Embryonic facial prominence (tissue), 1 donor: ENCODE measurements at regions not wholly inside any gene's neighbourhood (a gene's known extent, or its start where the extent isn't known, plus 50 kb on each side); places are given as distances from the start of the nearest gene placed in this dataset.

ENCODE experiments used
- DNase-seq: peaks from one replicate; pipeline ENCODE4 v3.0.0-alpha.2; 2016; ENCODE audit errors: extremely low spot score

- DNase-seq, result no peak
Observed at GRCh38 chr13:73465617-73465971, 406.8 kb downstream of the KLF5 start.

GRCh38 chr13:73464758-73465616, 406.2 kb downstream of the KLF5 start:
- no peak for DNase-seq

DNA sequence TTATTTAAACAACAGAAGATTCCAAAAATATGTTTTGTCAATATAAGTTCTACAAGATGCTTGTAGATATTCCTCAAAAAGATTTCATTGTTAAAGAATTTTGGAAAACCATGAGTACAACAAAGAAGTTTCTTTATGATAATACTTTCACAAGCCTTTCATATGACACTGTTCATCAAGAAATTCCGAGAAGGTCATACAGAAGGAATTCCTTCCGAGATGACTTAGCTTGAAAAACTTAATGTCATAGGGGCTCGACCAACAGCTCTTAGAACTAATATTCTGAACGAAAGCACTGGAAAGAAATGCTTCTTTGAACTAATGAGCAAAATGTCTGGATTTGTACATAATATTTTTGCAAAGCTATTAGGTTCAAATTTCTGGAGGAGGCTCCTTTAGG, 403.4 kb downstream of the KLF5 start:
- no peak for DNase-seq

DNA sequence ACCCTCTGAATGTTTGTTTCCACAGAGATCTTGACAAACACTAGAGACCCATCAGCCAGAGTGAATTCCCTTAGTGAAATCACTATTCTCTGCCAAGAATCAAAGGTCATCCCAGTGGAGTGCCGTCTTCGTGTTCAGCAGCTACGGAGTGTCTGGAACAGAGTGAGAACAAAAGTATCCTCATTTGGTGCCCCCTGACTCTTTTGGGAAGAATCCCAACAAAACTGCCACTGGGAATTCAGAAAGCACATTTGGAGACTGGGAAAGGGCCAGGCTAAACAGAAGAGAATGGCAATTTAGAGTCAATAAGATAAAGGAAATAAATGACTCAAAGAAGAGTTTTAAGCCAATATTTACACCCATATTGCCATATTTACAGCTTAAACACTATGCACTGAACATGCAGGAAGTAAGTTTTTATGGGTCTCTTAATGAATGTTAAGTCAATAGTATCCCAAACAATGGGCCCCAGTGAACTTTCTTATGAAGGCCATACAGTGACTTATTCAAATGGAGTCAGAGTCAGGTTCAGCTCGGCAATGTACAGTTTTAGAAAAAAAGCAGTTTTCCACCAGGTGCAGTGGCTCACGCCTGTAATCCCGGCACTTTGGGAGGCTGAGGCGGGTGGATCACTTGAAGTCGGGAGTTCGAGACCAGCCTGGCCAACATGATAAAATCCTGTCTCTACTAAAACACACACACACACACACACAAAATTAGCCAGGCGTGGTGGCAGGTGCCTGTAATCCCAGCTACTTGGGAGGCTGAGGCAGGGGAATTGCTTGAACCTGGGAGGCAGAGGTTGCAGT, 392.6 kb downstream of the KLF5 start:
- DNase-seq, result no peak

DNA sequence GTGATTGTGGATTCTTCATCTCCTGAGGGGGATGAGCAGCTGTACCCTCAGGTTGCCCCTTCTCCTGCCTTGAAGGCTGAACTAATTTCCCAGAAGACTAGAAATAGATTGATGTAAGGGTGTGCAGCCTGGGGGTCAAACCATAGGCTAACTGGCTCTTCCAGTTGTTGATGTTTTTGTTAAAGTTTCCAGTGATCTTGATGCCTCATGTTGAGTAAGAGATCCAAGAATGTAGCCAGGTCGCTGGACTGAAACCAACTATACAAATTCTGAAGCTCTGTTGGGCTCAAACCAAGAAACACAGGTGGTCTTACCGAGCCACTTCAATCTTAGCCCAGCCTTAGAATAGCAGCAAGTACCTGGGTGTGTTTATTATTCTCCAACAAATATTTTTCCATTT, 391.8 kb downstream of the KLF5 start:
- DNase-seq, result no peak

GRCh38 chr13:73449252-73449651, 390.4 kb downstream of the KLF5 start:
- DNase-seq, result no peak

DNA sequence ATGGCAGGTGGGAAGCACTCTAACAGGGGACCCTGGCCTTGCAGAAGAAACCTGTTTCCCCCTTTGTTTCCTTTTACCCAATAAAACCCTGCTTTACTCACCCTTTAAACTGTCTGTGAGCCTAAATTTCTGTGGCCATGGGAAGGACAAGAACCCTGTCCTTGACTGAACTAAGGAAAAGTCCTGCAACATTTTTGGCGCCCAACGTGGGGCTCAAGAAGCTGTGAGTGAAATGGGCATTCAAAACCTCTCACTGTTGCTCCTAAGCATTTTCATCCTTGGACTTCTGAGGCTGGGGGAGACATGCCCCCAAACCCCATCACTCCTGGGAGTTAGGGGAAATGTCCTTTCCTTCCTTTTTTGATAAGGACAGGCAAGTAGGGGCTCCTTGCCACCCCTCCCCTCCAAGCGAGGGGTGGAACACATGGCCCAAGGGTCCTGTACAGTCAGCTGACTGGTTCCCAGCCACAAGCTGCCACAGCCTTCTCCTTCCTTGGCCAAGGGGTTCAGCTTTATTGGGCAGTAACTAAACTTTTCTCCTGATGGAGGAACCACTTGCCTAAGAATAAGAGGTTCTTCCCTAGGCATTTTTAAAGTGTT, 381.6 kb downstream of the KLF5 start:
- DNase-seq, result no peak

DNA sequence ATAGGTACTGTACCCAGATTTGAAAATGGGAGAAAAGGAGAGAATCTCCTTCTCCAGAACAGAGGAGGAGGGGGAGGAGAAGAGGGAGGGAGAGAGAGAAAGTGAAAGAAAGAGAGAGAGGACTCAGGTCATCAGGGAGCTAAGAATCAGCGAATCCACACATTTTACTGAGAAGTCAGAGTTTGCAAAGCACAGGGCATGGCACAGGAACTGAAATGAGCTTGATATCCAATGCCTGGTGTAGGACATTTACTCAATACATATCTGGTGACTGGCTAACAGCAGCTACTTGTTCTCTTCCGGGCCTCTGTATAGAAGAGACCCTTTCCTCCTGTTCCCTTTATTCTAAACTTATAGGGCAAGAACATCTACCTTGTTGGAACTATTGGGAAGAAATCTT, 375.1 kb downstream of the KLF5 start:
- DNase-seq, result no peak

DNA sequence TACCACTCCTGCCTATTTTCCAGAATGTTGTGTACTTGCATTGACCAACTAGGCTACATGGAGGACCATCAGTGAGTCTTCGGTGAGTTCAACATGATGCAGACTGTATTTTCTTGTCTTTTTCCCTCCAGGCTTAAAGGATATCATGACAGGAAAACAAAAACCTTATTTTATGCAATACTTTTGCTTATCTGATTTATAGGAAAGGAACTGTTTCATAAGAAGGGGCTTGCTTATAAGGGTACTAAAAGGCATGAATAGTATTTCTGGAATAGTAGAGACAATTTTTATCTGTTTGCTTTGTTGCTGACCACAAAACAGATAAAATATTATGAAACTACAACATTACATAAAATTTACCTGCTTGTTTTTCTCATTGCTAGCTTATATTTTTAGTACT, 374.7 kb downstream of the KLF5 start:
- DNase-seq, result no peak

DNA sequence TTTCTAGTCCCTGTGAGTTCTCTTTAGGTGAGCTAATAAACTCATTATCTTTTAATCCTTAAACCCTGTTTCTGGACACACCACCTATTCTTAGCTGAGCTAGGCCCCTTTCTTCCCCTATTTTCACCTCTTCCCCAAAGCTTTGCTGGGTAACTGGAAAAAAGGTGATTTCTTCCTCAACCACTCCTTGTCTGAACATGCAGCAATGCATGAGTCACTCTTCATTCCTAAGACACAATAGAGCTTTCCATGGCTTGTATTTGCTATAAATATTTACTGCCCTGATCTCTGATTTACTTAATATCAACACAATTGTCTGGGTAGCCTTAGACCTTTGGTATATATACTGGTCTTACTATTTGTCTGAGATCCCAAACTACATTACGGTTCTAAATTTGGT, 370.9 kb downstream of the KLF5 start:
- no peak for DNase-seq

DNA sequence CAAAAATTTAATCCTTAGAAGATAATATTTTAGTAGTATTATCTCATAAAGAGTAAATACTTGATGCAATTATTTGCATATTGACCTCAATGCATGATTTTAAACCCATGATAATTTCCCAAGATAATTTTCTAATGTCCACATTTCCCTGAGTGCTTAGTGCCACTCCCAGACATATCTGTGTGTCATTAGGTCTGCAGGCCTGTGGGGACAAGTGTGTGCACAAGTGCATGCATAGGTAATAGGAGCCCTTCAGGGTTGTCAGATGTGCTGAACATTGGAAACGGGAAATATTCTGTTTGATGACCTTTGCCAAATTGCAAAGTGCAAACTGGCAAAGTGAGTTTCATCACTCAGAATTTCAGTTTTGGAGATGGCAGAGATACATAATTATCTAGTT, 369.9 kb downstream of the KLF5 start:
- no peak for DNase-seq

DNA sequence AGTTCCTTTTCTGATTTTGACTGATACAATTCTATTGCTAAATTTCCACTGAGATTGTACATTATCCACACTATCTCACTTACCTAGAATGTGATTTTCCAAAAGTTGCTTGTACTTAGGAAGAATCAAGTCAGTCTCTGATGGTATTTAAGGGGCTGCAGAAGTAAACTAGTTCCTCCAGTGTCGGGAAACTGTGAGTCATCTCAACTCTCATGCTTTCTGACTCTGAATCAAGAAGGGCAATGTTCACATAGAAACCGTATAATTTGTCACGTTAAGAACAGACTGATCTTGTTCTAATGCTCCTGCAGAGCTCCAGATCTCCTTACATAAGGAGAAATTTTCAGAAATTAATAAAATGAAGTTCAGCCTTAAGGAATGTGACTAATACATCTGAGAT, 369.3 kb downstream of the KLF5 start:
- no peak for DNase-seq

DNA sequence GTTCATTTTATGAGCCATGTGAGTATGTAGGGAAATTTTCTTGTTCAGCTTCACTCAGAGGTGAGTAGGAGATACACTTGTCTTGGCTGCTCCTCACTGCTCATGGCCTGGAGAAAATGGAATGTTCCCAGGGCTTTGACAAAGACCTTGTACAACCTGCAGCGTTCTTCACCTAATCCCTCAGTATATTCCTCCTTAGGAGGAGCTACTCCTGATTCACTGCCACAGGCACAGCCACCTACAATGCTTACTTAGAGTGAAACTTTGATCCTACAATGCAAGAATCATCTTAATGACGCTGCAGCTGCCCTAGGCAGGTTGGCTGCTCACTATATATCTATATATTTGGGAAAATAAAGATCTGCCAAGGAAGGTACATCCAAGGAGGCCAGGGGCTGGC, 364.2 kb downstream of the KLF5 start:
- DNase-seq, result no peak

GRCh38 chr13:73421310-73421912, 362.6 kb downstream of the KLF5 start:
- DNase-seq, result no peak

DNA sequence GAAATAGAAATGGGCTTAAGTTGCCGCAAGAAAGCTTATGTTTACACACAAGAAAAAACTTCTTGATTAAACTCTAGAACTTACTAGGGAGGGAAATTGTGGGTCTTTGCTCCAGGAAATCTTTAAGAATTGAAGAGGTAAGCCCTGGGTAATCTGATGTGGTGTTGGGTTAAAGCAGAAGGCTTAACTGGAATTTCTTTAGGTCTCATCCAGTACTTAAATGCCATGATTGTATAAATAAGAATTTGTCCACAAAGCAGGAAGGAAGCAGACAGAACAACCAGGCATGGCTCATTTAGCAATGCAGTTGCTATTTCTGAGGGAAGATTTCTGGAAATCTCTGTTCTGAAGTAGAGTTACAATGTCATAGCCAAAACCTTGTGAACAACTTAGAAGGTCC, 360.4 kb downstream of the KLF5 start:
- no peak for DNase-seq

- no peak for DNase-seq
Observed at GRCh38 chr13:73417012-73417615, 358.3 kb downstream of the KLF5 start.

DNA sequence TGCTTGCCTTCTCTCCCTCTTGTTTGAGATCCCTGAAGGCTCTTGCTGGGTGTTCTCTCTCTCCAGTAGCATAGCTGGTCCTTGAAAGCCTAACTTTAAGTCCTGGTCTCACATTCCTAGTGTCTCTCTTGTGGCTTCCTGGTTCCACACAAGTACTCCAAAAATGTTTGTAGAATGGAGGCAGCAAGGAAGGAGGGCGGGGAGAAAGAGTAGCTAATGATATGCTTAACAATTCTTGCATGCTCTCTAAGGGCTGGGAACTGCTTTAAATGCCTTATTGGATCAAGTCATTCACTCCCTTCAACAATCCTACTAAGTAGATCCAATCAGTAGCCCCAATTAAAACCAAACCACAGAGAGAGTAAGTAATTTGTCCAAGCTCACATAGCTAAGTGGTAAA, 357.3 kb downstream of the KLF5 start:
- no peak for DNase-seq

DNA sequence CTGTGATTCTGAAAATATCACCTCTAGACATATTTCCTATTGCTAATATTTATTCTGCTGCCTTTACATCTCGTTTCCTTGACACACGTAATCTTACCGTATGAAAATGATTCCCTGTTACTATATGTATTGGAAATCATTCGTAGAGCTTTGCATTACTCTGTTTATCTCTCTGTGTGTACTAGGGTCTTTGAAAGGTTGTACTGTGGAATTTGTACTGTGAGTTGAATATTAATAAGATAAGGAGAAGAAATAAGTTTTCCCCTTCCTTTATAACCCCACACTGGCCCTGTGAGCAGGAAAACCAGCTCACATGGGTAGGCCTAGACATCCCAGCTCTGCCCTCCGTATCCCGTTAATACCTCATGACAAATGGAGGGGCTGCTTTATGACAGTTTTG, 354.9 kb downstream of the KLF5 start:
- no peak for DNase-seq

- DNase-seq, result no peak
Observed at GRCh38 chr13:73412933-73413332, 354.1 kb downstream of the KLF5 start.

- DNase-seq, result no peak
Observed at GRCh38 chr13:73411067-73411809, 352.4 kb downstream of the KLF5 start.

DNA sequence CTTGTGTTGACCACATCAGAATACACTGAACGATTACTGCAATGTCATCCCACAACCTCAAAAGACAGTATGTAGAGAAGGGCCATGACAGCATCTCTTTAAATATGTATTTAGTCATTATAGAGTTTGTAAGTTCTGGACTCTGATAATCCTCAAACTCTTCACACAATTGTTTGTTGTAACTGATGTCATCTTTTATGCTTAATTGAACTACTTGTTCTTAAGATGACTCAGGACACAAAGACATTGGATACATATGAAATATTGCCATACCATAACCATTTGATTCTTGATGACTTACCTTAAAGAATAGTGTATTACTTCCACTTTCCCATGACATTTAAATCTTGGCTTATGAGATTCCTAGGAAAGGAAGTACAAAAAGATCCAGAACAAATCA, 347.6 kb downstream of the KLF5 start:
- DNase-seq, result no peak
